ENCODE measurements at regions not wholly inside any gene's neighbourhood (a gene's known extent, or its start where the extent isn't known, plus 50 kb on each side); places are given as distances from the start of the nearest gene placed in this dataset.

GRCh38 chr9:26565118-26565517, 327.5 kb downstream of the CAAP1 start:
- Histone ChIP-seq H3K9me3 (no peaks in the 10 kb centered on the region), H3K4me3 (no peak overlapping the region), H3K27ac (no peak overlapping the region), H3K36me3 (ENCODE audit: low read depth, missing control alignments) (no peaks in the 10 kb centered on the region), H3K27me3 (no peaks in the 10 kb centered on the region), H3K4me1 (no peaks in the 10 kb centered on the region)
- 61 to 83% methylated on average over 2 of the region's 2 CpGs for WGBS, 2 donors
- DNase-seq, result no peak
- intact Hi-C loops (cut with DNase I; ENCODE audit: low total_unique reads), result no loop called here
- TF ChIP-seq CTCF (IDR thresholded peaks at IDR 0.05) (no peak), POLR2A (IDR thresholded peaks at IDR 0.05) (no peak)

- H3K36me3 ChIP-seq (ENCODE audit: low read depth, missing control alignments), result no peaks in the 10 kb centered on the region
- H3K27ac ChIP-seq, result no peak overlapping the region
- TF ChIP-seq CTCF (IDR thresholded peaks at IDR 0.05) (no peak), POLR2A (IDR thresholded peaks at IDR 0.05) (no peak)
- DNase-seq, result no peak
- no peaks in the 10 kb centered on the region for H3K27me3 ChIP-seq
- no peak overlapping the region for H3K4me3 ChIP-seq
- no peaks in the 10 kb centered on the region for H3K4me1 ChIP-seq
- 79 to 90% methylated on average over 1 of the region's 1 CpG for WGBS, 2 donors
- intact Hi-C loops (cut with DNase I; ENCODE audit: low total_unique reads), result no loop called here
- H3K9me3 ChIP-seq, result no peaks in the 10 kb centered on the region
These were observed 330.3 kb downstream of the CAAP1 start for GRCh38 chr9:26562338-26562737.

GRCh38 chr9:26561928-26562327, 330.7 kb downstream of the CAAP1 start:
- Histone ChIP-seq H3K9me3 (no peaks in the 10 kb centered on the region), H3K36me3 (ENCODE audit: low read depth, missing control alignments) (no peaks in the 10 kb centered on the region), H3K4me3 (no peak overlapping the region), H3K4me1 (no peaks in the 10 kb centered on the region), H3K27me3 (no peaks in the 10 kb centered on the region), H3K27ac (no peak overlapping the region)
- intact Hi-C loops (cut with DNase I; ENCODE audit: low total_unique reads), result no loop called here
- 89 to 93% methylated on average over 3 of the region's 3 CpGs for WGBS, 2 donors
- TF ChIP-seq POLR2A (IDR thresholded peaks at IDR 0.05) (no peak), CTCF (IDR thresholded peaks at IDR 0.05) (no peak)
- no peak for DNase-seq

- 76 to 90% methylated on average over 3 of the region's 3 CpGs for WGBS, 2 donors
- no peaks in the 10 kb centered on the region for H3K4me1 ChIP-seq
- no peak for DNase-seq
- H3K27ac ChIP-seq, result no peak overlapping the region
- H3K27me3 ChIP-seq, result no peaks in the 10 kb centered on the region
- no peak overlapping the region for H3K4me3 ChIP-seq
- H3K36me3 ChIP-seq (ENCODE audit: low read depth, missing control alignments), result no peaks in the 10 kb centered on the region
- H3K9me3 ChIP-seq, result no peaks in the 10 kb centered on the region
- no peak for TF ChIP-seq POLR2A (IDR thresholded peaks at IDR 0.05)
- TF ChIP-seq CTCF (IDR thresholded peaks at IDR 0.05), result no peak
- intact Hi-C loops (cut with DNase I; ENCODE audit: low total_unique reads), result no loop called here
These were observed 333.1 kb downstream of the CAAP1 start for GRCh38 chr9:26559506-26559905.

- Histone ChIP-seq H3K36me3 (ENCODE audit: low read depth, missing control alignments) (no peaks in the 10 kb centered on the region), H3K4me1 (no peaks in the 10 kb centered on the region), H3K4me3 (no peak overlapping the region), H3K27me3 (no peaks in the 10 kb centered on the region), H3K27ac (no peak overlapping the region), H3K9me3 (no peaks in the 10 kb centered on the region)
- TF ChIP-seq CTCF (IDR thresholded peaks at IDR 0.05), result no peak
- no peak for TF ChIP-seq POLR2A (IDR thresholded peaks at IDR 0.05)
- no peak for DNase-seq
- intact Hi-C loops (cut with DNase I; ENCODE audit: low total_unique reads), result no loop called here
These were observed 340.6 kb downstream of the CAAP1 start for GRCh38 chr9:26551971-26552370.

Measured in testis (tissue), 2 donors.